Caco-2 (cell line): ENCODE measurements at regions not wholly inside any gene's neighbourhood (a gene's known extent, or its start where the extent isn't known, plus 50 kb on each side); places are given as distances from the start of the nearest gene placed in this dataset.
"Not testable (repeated sequence)": the region's sequence is repeated elsewhere in the genome, so short reads cannot be mapped to it uniquely, and the experiment has no call there.

Experiments used
- BruUV-seq: library from RNA; stranded (reverse); fragments of 400-500 nt; replicated peaks from 2 replicates; lab custom pipeline; 2021; lab: Mats Ljungman, UMichigan
- CTCF ChIA-PET: fragments of 300-600 bp; sonication (Branson Sonifier 250); formaldehyde crosslinking; loops from one replicate; lab custom pipeline; 2022; ENCODE audit warnings: antibody characterized with exemption; lab: Charles Lee
- POLR2A ChIA-PET: fragments of 300-600 bp; sonication (Branson Sonifier 250); formaldehyde crosslinking; loops from one replicate; lab custom pipeline; 2022; ENCODE audit warnings: antibody characterized with exemption; lab: Charles Lee
- DNase-seq, 2 experiments: peaks; one replicate each; pipeline versions ENCODE4 v3.0.0 to v3.0.0-alpha.2; 2020 to 2022
- H3K27me3 ChIP-seq: replicated peaks from 2 replicates; pipeline ENCODE4 v1.6.0; 2011; ENCODE audit warnings: low read length; ENCODE audit not compliant: control insufficient read depth, insufficient read depth
- H3K36me3 ChIP-seq: 2 replicates; pipeline ENCODE4 v1.5.1; 2011; ENCODE audit warnings: low read length; ENCODE audit not compliant: control insufficient read depth, insufficient read depth
- H3K4me1 ChIP-seq: fragments of 250-450 bp; sonication (Bioruptor Pico); 2 replicates; pipeline ENCODE4 v1.5.1; 2020; ENCODE audit warnings: mild to moderate bottlenecking
- H3K4me3 ChIP-seq: 2 replicates; pipeline ENCODE4 v1.5.1; 2011; ENCODE audit warnings: low read depth, mild to moderate bottlenecking, control low read depth, low read length
- H3K9me3 ChIP-seq: fragments of 250-450 bp; sonication (Bioruptor Pico); 2 replicates; pipeline ENCODE4 v1.5.1; 2020; ENCODE audit warnings: mild to moderate bottlenecking, moderate library complexity
- H3K27ac Mint-ChIP-seq: one replicate; pipeline ENCODE4 v1.8.0; 2022; ENCODE audit warnings: mixed read lengths; ENCODE audit not compliant: unreplicated experiment
- H3K27me3 Mint-ChIP-seq: one replicate; pipeline ENCODE4 v1.8.0; 2022; ENCODE audit warnings: mixed read lengths; ENCODE audit not compliant: insufficient read depth, unreplicated experiment
- H3K36me3 Mint-ChIP-seq: one replicate; pipeline ENCODE4 v1.8.0; 2022; ENCODE audit warnings: mild to moderate bottlenecking, mixed read lengths; ENCODE audit not compliant: insufficient read depth, unreplicated experiment
- H3K4me1 Mint-ChIP-seq: one replicate; pipeline ENCODE4 v1.8.0; 2022; ENCODE audit warnings: low read depth, mixed read lengths; ENCODE audit not compliant: unreplicated experiment
- H3K4me3 Mint-ChIP-seq: one replicate; pipeline ENCODE4 v1.8.0; 2022; ENCODE audit warnings: mild to moderate bottlenecking, moderate library complexity, mixed read lengths; ENCODE audit not compliant: unreplicated experiment
- H3K9me3 Mint-ChIP-seq: one replicate; pipeline ENCODE4 v1.8.0; 2022; ENCODE audit warnings: mixed read lengths; ENCODE audit not compliant: unreplicated experiment
- CTCF ChIP-seq, 2 experiments: fragments of 200-600 bp in 1 of 2; IDR thresholded peaks; 1 replicate in 1 of 2; 2 replicates in 1 of 2; pipeline versions ENCODE4 v1.5.1 to v1.8.0; 2011 to 2022; ENCODE audit warnings: antibody characterized with exemption in 1 of 2, control low read depth in 1 of 2, inconsistent platforms in 1 of 2, low read depth in 1 of 2, low read length in 1 of 2, mild to moderate bottlenecking in 1 of 2, moderate library complexity in 1 of 2; ENCODE audit not compliant: insufficient read depth in 1 of 2, severe bottlenecking in 1 of 2, unreplicated experiment in 1 of 2
- intact Hi-C: fragments of 100-400 bp; cut with micrococcal nuclease; formaldehyde crosslinking; loops from one replicate; pipeline ENCODE4 v1.10.0; 2022; ENCODE audit not compliant: unreplicated experiment

- BruUV-seq = no TSS peak
- no peaks in the 10 kb centered on the region for H3K4me1 ChIP-seq
- no peak for DNase-seq
- Mint-ChIP-seq H3K9me3 (no peaks in the 10 kb centered on the region), H3K27me3 (no peaks in the 10 kb centered on the region), H3K4me3 (no peak overlapping the region), H3K36me3 (no peaks in the 10 kb centered on the region), H3K27ac (no peak overlapping the region), H3K4me1 (peaks cover 11% of the 10 kb centered on the region)
- no peak for TF ChIP-seq CTCF (IDR thresholded peaks at IDR 0.05; ENCODE audit: insufficient read depth in 1 of 2, low read depth in 1 of 2, low read length in 1 of 2, severe bottlenecking in 1 of 2, unreplicated experiment in 1 of 2)
- H3K9me3 ChIP-seq = no peaks in the 10 kb centered on the region
- H3K4me3 ChIP-seq = no peak overlapping the region
- POLR2A ChIA-PET = no interaction called here
- intact Hi-C loops = no loop called here
- CTCF ChIA-PET = no interaction called here
- no peaks in the 10 kb centered on the region for H3K27me3 ChIP-seq
- no peaks in the 10 kb centered on the region for H3K36me3 ChIP-seq
Measured at GRCh38 chr7:41401833-41402232, 301.1 kb downstream of the INHBA start.

DNA sequence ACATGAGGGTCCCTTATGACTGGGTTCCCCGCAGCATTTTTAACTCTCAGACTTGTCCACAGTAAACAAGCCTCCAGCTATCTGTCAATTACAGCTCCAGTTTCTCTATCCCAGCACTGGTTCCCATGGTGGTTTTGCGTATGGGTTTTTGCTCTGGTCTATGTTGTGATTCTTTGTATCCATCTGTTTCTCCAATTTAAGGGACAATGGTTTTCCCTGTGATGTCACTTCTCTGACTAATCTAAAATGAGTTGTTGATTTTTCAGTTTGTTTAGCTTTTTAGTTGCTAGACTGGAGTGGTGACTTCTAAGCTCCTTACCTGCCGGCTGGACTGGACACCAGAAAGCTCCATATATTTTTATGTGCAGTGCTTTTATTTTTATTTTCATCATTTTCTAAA is 303.7 kb downstream of the INHBA start:
- CTCF ChIA-PET = no interaction called here
- Mint-ChIP-seq H3K36me3 (no peaks in the 10 kb centered on the region), H3K27me3 (no peaks in the 10 kb centered on the region), H3K4me3 (no peak overlapping the region), H3K4me1 (peaks cover 11% of the 10 kb centered on the region), H3K27ac (no peak overlapping the region), H3K9me3 (no peaks in the 10 kb centered on the region)
- no peak for DNase-seq
- no peak overlapping the region for H3K4me3 ChIP-seq
- no peaks in the 10 kb centered on the region for H3K36me3 ChIP-seq
- no peaks in the 10 kb centered on the region for H3K4me1 ChIP-seq
- no peaks in the 10 kb centered on the region for H3K27me3 ChIP-seq
- POLR2A ChIA-PET = interaction anchor here (0.7 kb wide), 1 partner anchor 176 kb away, joined by 5 read pairs; no protein-coding TSS in a partner anchor
- intact Hi-C loops = no loop called here
- H3K9me3 ChIP-seq = no peaks in the 10 kb centered on the region
- no peak for TF ChIP-seq CTCF (IDR thresholded peaks at IDR 0.05; ENCODE audit: insufficient read depth in 1 of 2, low read depth in 1 of 2, low read length in 1 of 2, severe bottlenecking in 1 of 2, unreplicated experiment in 1 of 2)
- BruUV-seq = no TSS peak

DNA sequence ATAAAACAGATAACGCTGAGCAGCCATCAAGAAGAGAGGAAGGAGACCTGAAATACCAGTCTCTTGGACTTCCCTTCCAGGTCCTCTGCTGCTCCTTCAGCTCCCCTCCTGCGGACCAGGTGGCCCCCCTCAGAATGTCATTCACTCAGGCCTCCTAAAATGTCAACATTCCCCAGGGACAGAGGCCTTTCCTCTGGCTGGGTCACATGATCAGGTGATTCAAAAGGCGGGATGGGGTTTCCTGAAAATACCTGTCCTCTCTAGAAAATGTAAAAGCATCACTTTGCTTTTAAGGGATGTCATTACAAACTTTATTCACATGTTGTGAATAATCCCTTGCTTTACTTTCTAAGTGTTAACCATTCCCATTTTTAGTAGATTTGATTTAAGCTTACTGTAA is 311.1 kb downstream of the INHBA start:
- TF ChIP-seq CTCF (IDR thresholded peaks at IDR 0.05; ENCODE audit: insufficient read depth in 1 of 2, low read depth in 1 of 2, low read length in 1 of 2, severe bottlenecking in 1 of 2, unreplicated experiment in 1 of 2) = no peak
- Mint-ChIP-seq H3K4me3 (no peak overlapping the region), H3K4me1 (no peaks in the 10 kb centered on the region), H3K27ac (no peak overlapping the region), H3K27me3 (peaks cover 3% of the 10 kb centered on the region), H3K36me3 (no peaks in the 10 kb centered on the region), H3K9me3 (peaks cover 10% of the 10 kb centered on the region)
- ChIA-PET POLR2A (no interaction called here), CTCF (no interaction called here)
- no peaks in the 10 kb centered on the region for H3K36me3 ChIP-seq
- intact Hi-C loops = no loop called here
- no peaks in the 10 kb centered on the region for H3K4me1 ChIP-seq
- no peaks in the 10 kb centered on the region for H3K9me3 ChIP-seq
- DNase-seq = no peak
- BruUV-seq = no TSS peak
- no peaks in the 10 kb centered on the region for H3K27me3 ChIP-seq
- no peak overlapping the region for H3K4me3 ChIP-seq

GRCh38 chr7:41388933-41389332 is 314.0 kb downstream of the INHBA start:
- CTCF ChIA-PET, H3K27me3 ChIP-seq, POLR2A ChIA-PET, H3K4me3 Mint-ChIP-seq, H3K36me3 ChIP-seq, H3K27ac Mint-ChIP-seq, DNase-seq, H3K9me3 ChIP-seq, H3K4me1 ChIP-seq, intact Hi-C loops, H3K36me3 Mint-ChIP-seq, BruUV-seq, H3K27me3 Mint-ChIP-seq, H3K4me3 ChIP-seq, H3K4me1 Mint-ChIP-seq: not testable (repeated sequence)
- peaks cover 10% of the 10 kb centered on the region for H3K9me3 Mint-ChIP-seq
